Suprapubic skin (tissue), 4 donors: ENCODE measurements at regions not wholly inside any gene's neighbourhood (a gene's known extent, or its start where the extent isn't known, plus 50 kb on each side); places are given as distances from the start of the nearest gene placed in this dataset.

Experiments
- DNase-seq, 2 donors: peaks; one replicate each; pipeline ENCODE4 v3.0.0-alpha.2; 2019; ENCODE audit warnings: low spot score in 2 of 2
- H3K27ac ChIP-seq: fragments of 200-600 bp; sonication (generic); one replicate; pipeline ENCODE4 v1.5.1; 2019
- H3K27me3 ChIP-seq: fragments of 200-600 bp; sonication (generic); one replicate; pipeline ENCODE4 v1.5.1; 2019
- H3K36me3 ChIP-seq: fragments of 200-600 bp; sonication (generic); one replicate; pipeline ENCODE4 v1.5.1; 2019
- H3K4me1 ChIP-seq: fragments of 200-600 bp; sonication (generic); one replicate; pipeline ENCODE4 v1.5.1; 2019
- H3K4me3 ChIP-seq: fragments of 200-600 bp; sonication (generic); one replicate; pipeline ENCODE4 v1.5.1; 2019; ENCODE audit warnings: mild to moderate bottlenecking
- H3K9me3 ChIP-seq: fragments of 200-600 bp; sonication (generic); one replicate; pipeline ENCODE4 v1.5.1; 2019
- EP300 ChIP-seq: sonication (generic); formaldehyde crosslinking; IDR thresholded peaks from one replicate; pipeline ENCODE4 v1.6.1; 2017; ENCODE audit warnings: antibody characterized with exemption
- POLR2A ChIP-seq, 2 donors: fragments of 450-650 bp; IDR thresholded peaks; one replicate each; pipeline ENCODE4 v1.6.1; 2017; ENCODE audit warnings: antibody characterized with exemption in 2 of 2, mild to moderate bottlenecking in 2 of 2, moderate library complexity in 2 of 2
- POLR2AphosphoS5 ChIP-seq, 3 donors: sonication (generic); formaldehyde crosslinking; IDR thresholded peaks; one replicate each; pipeline ENCODE4 v1.6.1; 2017; ENCODE audit warnings: antibody characterized with exemption in 3 of 3
- WGBS: methylation state at CpG from one replicate; pipeline ENCODE4 v1.1.5; 2018; 5-methylcytosine and 5-hydroxymethylcytosine counted together
- TF ChIP-seq, protein P1 (sequence below), 2 donors: fragments of 200-600 bp in 1 of 2; fragments of 450-650 bp in 1 of 2; sonication (generic) in 1 of 2; IDR thresholded peaks; one replicate each; pipeline ENCODE4 v1.5.1; 2016 to 2019; ENCODE audit warnings: antibody characterized with exemption in 2 of 2, mild to moderate bottlenecking in 1 of 2, moderate library complexity in 1 of 2

DNA sequence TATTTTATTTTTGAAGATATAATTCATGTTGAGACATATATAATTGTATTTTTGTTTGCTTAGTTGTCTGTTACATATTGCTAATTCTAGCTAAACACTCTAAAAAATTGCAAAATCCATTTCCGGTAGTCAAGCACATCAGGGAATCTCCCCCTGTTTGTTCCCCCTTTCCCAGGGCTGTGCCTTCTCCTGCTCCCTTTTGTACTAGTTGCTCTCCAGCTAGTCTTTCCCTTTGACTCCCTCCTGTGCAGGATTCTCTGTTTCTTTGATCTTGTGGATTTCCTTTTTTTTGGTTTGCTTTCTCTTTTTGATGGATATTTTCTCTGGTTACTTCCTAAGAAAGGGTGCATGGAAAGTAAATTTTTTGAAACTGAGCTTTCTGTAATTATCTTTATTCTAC is 188.1 kb upstream of the PLET1 start:
- Histone ChIP-seq H3K4me3 (no peak overlapping the region), H3K9me3 (peaks cover 6% of the 10 kb centered on the region), H3K36me3 (no peaks in the 10 kb centered on the region), H3K27ac (no peak overlapping the region), H3K27me3 (no peaks in the 10 kb centered on the region), H3K4me1 (no peaks in the 10 kb centered on the region)
- DNase-seq: no peak
- TF ChIP-seq POLR2AphosphoS5 (IDR thresholded peaks at IDR 0.05) (no peak), POLR2A (IDR thresholded peaks at IDR 0.05) (no peak), EP300 (no peak)
- TF ChIP-seq, protein P1, sequence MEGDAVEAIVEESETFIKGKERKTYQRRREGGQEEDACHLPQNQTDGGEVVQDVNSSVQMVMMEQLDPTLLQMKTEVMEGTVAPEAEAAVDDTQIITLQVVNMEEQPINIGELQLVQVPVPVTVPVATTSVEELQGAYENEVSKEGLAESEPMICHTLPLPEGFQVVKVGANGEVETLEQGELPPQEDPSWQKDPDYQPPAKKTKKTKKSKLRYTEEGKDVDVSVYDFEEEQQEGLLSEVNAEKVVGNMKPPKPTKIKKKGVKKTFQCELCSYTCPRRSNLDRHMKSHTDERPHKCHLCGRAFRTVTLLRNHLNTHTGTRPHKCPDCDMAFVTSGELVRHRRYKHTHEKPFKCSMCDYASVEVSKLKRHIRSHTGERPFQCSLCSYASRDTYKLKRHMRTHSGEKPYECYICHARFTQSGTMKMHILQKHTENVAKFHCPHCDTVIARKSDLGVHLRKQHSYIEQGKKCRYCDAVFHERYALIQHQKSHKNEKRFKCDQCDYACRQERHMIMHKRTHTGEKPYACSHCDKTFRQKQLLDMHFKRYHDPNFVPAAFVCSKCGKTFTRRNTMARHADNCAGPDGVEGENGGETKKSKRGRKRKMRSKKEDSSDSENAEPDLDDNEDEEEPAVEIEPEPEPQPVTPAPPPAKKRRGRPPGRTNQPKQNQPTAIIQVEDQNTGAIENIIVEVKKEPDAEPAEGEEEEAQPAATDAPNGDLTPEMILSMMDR (IDR thresholded peaks at IDR 0.05): no peak
- 81% methylated on average over 1 of the region's 1 CpG for WGBS

DNA sequence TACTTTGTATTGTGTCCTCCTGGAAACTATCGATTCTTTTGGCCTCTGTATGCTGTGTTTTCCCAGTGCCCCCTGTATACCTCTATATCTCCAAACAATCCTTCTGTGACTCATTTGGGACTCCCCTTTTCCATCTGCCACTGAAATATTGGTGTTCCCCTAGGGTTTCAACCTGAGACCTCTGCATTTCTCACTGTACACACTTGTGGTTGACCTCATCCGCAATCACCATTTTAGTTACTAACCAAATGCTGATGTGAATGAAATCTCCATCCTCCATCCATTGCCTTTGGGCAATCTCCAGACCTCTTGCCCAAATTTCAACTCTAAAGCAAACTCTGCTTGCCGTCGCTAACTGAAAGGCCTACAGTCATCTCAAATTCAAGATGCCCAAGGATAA is 190.6 kb upstream of the PLET1 start:
- DNase-seq: no peak

DNA sequence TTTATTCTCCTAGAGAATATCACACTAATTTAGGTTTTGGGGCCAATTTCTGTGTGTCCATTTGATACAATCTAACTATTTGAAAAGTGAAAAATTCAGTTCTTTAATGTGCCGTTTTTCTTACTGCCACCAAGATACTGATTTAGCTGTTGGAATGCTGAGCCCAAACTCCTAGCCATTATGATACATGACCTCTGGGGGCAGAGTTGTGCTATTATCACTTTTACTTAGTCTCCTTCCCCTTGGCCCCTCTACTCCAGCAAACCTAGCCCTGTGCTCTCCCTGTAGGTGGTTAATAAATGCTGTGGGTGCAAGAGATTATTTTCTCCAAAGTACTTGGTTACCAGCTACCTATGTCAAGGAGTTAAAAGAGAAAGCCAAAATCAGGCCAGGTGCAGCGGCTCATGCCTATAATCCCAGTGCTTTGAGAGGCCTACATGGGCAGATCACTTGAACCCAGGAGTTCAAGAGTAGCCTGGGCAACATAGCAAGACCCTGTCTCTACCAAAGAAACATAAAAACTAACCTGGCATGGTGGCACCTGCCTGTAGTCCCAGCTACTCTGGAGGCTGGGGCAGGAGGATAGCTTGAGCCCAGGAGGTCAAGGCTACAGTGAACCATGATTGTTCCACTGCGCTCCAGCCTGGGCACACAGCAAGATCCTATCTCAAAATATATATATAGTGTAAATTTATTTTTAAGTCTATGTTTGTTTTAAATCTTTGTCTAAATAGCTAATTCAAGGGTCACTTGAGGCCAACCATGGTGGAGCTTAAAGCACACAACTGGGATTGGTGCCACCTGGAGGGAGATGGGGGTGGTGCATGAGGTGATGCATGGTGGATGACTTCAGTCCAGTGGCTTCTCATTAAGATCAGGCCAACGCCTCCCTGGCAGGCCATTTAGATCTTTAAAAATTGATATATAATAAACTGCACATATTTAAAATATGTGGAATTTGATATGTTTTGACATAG is 193.2 kb upstream of the PLET1 start:
- TF ChIP-seq, protein P1 (IDR thresholded peaks at IDR 0.05): no peak
- TF ChIP-seq POLR2AphosphoS5 (IDR thresholded peaks at IDR 0.05) (no peak), EP300 (no peak), POLR2A (IDR thresholded peaks at IDR 0.05) (no peak)
- DNase-seq: no peak
- H3K36me3 ChIP-seq: no peaks in the 10 kb centered on the region
- H3K9me3 ChIP-seq: no peaks in the 10 kb centered on the region
- H3K4me3 ChIP-seq: no peak overlapping the region
- no peaks in the 10 kb centered on the region for H3K27me3 ChIP-seq
- H3K4me1 ChIP-seq: no peaks in the 10 kb centered on the region
- no peak overlapping the region for H3K27ac ChIP-seq
- WGBS: 88% methylated on average over 4 of the region's 4 CpGs

More for the DNA sequence above, 190.6 kb upstream of the PLET1 start:
- TF ChIP-seq POLR2A (IDR thresholded peaks at IDR 0.05) (no peak), EP300 (no peak), POLR2AphosphoS5 (IDR thresholded peaks at IDR 0.05) (no peak)
- TF ChIP-seq, protein P1 (IDR thresholded peaks at IDR 0.05): no peak
- Histone ChIP-seq H3K9me3 (peaks cover 6% of the 10 kb centered on the region), H3K4me3 (no peak overlapping the region), H3K27ac (no peak overlapping the region), H3K4me1 (no peaks in the 10 kb centered on the region), H3K27me3 (no peaks in the 10 kb centered on the region), H3K36me3 (no peaks in the 10 kb centered on the region)
- WGBS: 97% methylated on average over 4 of the region's 4 CpGs

DNA sequence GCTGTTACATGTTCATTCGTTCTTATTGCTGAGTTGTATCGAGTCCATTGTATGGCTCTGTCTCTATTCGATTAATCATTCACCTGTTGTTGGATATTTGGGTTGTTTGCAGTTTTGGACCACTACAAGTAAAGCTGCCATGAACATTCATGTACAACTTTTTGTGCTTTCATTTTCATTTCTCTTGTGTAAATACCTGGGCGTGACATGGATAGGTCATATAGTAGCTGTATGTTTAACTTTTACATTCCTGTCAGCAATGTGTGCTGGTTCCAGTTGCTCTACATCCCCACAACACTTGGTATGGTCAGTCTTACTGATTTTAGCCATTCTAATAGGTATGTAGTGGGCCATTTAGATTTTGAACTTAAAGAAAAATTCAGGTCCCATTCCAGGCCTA is 194.2 kb upstream of the PLET1 start:
- 94% methylated on average over 4 of the region's 4 CpGs for WGBS

DNA sequence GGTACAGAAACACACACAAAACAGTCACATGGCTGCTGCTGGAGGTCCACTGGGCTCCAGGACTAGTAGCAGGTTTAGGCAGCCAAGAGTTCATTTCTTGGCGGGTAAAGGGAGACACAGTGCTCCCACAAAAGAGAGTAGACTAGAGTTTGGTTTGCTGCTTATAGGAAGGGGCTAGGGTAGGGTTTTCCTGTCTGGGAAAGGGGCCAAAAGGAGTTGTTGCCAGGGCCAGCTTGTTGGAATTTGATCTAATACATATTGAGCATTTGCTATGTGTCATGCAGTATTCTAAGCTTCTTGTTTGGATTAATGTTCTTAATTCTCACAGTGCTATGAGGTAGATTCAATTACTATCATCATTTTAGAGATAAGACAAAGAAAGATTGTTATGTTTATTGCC is 195.1 kb upstream of the PLET1 start:
- WGBS: 78% methylated on average over 1 of the region's 1 CpG

More for the DNA sequence above, 194.2 kb upstream of the PLET1 start:
- Histone ChIP-seq H3K27me3 (no peaks in the 10 kb centered on the region), H3K27ac (no peak overlapping the region), H3K36me3 (no peaks in the 10 kb centered on the region), H3K4me1 (no peaks in the 10 kb centered on the region), H3K9me3 (no peaks in the 10 kb centered on the region), H3K4me3 (no peak overlapping the region)
- DNase-seq: no peak
- TF ChIP-seq POLR2AphosphoS5 (IDR thresholded peaks at IDR 0.05) (no peak), POLR2A (IDR thresholded peaks at IDR 0.05) (no peak), EP300 (no peak)
- TF ChIP-seq, protein P1 (IDR thresholded peaks at IDR 0.05): no peak

More for the DNA sequence above, 195.1 kb upstream of the PLET1 start:
- Histone ChIP-seq H3K9me3 (no peaks in the 10 kb centered on the region), H3K4me3 (no peak overlapping the region), H3K4me1 (no peaks in the 10 kb centered on the region), H3K27ac (no peak overlapping the region), H3K27me3 (no peaks in the 10 kb centered on the region), H3K36me3 (no peaks in the 10 kb centered on the region)
- no peak for DNase-seq
- TF ChIP-seq EP300 (no peak), POLR2A (IDR thresholded peaks at IDR 0.05) (no peak), POLR2AphosphoS5 (IDR thresholded peaks at IDR 0.05) (no peak)
- TF ChIP-seq, protein P1 (IDR thresholded peaks at IDR 0.05): no peak
